Right lung (tissue), 2 donors: ENCODE measurements at regions not wholly inside any gene's neighbourhood (a gene's known extent, or its start where the extent isn't known, plus 50 kb on each side); places are given as distances from the start of the nearest gene placed in this dataset.
"Not testable (repeated sequence)": the region's sequence is repeated elsewhere in the genome, so short reads cannot be mapped to it uniquely, and the experiment has no call there.

Source experiments
- DNase-seq, 2 donors: peaks; one replicate each; pipeline ENCODE4 v3.0.0-alpha.2; 2013

GRCh38 chrX:3837958-3838643, 124.7 kb upstream of the PRKX start:
- not testable (repeated sequence) for DNase-seq

DNA sequence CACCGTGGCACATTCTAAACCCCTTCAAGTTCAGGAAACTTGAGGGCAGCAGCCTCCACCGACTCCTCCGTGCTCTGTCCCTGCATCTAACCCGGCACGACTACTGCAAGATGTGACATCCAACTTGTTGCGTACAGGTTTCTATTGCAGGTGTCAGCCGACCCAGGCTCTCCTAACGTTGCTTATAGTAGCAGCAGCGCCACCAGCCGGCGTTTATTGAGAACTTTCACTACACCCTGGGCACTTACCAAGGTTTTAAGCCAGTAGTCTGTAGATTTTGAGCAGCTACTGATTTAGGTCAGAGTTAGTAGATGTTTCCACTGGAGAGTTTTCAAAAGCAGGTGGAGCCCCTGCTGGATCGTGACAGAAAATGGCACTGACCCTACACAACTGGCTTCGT, 123.8 kb upstream of the PRKX start:
- DNase-seq = not testable (repeated sequence)

- not testable (repeated sequence) for DNase-seq
Observed at GRCh38 chrX:3833761-3834542, 120.5 kb upstream of the PRKX start.

GRCh38 chrX:3830020-3830419, 116.6 kb upstream of the PRKX start:
- not testable (repeated sequence) for DNase-seq

GRCh38 chrX:3829041-3829531, 115.6 kb upstream of the PRKX start:
- not testable (repeated sequence) for DNase-seq

DNA sequence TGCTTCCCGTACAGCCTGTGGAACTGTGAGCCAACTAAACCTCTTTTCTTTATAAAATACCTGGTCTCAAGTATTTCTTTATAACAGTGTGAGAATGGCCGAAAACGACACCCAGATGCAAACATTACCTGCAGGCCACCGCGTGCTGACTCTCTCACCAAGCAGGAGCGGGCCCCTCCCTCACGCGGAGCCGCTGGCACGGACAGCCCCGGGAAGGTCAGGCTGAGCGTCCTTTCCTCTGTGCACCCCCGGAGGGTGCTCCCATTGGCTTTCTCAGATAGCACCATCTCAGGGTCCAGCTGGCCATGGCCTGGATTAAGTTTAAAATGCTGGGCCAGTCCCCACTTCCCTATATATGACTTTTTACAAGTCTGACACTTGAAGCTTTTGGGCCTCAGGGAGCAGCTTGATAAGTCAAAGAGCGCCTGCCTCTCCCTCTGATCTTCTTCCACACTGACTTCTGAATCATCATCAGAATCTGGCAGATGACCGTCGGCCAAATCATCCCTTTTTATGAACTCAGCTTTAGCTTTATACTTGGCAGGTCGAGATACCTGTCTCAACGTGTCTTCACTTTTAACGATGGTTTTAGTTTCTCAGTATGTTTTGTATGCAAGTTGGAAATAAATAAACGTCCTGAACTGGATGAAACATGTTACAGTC, 115.1 kb upstream of the PRKX start:
- DNase-seq = not testable (repeated sequence)

DNA sequence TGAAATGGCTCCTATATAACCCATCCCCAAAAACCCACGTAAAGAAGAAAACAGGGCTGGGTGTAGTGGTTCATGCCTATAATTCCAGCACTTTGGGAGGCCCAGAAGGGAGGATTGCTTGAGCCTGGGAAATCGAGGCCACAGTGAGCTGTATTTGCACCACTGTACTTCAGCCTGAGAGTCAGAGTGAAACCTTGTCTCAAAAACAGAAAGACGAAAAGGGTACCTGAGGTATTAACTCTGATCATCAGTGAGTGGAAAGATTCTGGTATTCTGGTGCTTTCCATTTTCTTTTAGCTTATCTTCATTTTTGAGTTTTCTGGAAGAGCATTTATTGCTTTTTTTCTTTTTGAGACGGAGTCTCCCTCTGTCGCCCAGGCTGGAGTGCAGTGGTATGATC, 110.6 kb upstream of the PRKX start:
- not testable (repeated sequence) for DNase-seq

- no peak for DNase-seq
Observed at GRCh38 chrX:3820167-3820566, 106.7 kb upstream of the PRKX start.

- DNase-seq = not testable (repeated sequence)
Observed at GRCh38 chrX:3817480-3817879, 104.0 kb upstream of the PRKX start.

DNA sequence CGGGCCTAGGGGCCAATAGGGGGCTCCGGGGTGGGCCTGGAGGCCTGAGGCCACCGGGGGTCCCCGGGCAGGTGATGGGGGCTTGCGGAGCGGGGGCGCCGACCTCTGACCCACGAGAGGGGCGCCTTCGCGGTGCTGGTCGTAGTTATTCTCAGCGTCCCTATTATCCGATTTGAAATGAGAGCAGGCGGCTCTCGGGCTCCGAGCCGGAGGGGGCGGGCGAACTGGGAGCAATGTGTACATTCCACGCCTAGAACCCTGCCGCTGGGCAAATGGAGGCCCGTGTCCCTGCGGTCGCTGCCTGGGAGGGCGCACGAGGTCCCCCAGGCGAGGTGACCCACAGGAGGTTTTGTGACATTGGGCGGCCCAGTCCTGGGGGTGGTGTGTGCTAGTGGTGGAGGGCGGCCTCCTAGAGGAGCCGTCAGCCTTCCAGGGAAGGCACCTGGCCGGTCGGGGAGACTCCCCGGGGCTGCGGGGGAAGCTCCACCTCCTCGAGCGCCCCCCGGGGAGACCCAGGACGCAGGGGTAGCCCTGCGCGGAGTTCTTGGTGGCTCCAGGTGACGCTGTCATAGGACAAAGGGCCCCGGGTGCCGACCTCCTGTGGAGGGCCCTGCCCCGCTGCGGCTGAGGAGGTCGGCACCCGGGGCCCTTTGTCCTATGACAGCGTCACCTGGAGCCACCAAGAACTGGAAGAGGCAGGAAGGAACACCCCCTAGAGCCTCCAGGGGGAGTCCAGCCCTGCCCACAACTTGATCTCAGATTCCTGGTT, 102.6 kb upstream of the PRKX start:
- DNase-seq = peak in 1 of 2 donors; percentile 39

- peak in 1 of 2 donors; percentile 32 for DNase-seq
Observed at GRCh38 chrX:3811331-3812311, 98.2 kb upstream of the PRKX start.

DNA sequence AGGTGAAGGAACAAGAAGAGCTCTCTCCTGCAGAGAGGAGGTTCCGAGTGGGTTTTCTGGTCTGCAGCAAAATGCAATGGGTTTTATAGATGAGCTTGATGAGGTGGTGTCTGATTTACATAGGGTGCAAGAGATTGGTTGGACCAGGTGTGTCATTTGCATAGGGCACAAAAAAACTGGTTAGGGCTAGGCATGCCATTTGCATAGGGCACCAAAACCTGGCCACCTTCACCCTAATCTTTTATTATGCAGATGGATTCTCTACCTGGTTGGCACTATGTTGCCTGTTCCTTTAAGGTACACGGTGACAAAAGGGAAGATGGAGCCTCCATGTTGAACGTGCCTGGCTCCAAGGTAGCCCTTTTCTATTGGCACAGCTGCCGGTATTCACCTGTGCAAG, 94.5 kb upstream of the PRKX start:
- DNase-seq = no peak

DNA sequence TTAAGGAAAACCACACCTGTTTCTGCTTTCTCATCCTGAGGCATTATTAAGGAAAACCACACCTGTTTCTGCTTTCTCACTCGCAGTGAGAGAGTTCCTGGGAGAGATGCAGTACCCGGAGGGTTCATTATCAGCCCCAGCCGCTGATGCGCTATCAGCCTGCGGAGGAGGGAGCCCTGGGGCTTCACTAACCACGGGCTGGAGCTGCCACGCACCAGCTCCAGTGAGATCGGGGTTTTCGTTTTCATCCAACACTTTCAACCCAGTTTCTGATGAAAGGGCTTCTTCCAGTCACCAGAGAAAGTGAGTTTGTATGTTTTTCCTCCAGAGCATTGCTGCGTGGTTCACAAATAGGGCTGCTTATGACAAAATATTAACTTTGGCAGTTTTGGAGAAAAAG, 93.2 kb upstream of the PRKX start:
- no peak for DNase-seq

- no peak for DNase-seq
Observed at GRCh38 chrX:3803713-3804112, 90.3 kb upstream of the PRKX start.

- no peak for DNase-seq
Observed at GRCh38 chrX:3803305-3803704, 89.9 kb upstream of the PRKX start.

DNA sequence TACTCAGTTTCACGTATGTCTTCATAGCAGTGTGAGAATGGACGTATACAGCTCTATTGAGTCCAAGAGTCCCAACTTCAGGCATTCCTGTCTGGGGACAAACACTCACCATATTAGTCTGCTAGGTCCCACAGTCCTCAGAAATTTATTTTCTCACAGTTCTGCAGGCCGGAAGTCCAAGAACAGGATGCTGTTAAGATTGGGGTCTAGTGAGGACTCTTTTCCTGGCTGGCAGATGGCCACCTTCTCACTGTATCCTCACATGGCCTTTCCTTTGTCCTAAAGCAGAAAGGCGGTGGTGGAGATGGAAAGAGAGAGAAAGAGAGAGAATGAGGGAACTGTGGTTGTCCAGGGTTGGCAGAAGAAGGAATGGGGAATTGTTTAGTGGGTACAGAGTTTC, 82.0 kb upstream of the PRKX start:
- not testable (repeated sequence) for DNase-seq

- DNase-seq = no peak
Observed at GRCh38 chrX:3791449-3791848, 78.0 kb upstream of the PRKX start.

DNA sequence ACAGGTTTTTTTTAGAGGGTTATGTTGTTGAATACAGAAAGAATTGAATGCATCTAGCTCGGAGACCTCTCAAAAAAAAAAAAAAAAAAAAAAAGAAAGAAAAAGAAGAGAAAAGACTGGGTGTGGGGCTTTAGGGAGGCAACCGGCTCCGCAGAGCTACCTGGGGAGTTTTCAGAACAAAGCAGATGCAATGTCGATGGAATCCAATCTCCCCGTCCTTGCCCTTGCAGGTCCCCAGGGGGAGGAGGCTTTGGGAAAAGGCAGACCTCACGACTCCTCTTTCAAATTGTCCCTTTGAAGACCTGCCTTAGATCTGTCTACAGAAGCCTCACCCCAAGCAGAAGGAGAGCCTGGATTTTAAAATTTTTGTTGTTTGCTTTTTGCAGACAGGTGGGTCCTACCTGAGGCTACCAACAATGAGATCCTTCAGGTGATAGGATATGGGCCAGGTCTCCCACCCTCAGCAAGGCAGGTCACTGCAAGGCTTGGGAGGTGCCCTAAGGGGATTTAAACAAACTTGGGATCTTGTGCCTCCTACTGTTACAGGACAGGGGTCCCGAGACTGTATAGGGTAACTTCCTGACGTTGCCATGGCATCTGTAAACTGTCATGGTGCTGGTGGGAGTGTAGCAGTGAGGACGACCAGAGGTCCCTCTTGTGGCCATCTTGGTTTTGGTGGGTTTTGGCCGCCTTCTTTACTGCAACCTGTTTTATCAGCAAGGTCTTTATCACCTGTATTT, 75.2 kb upstream of the PRKX start:
- no peak for DNase-seq

GRCh38 chrX:3787856-3788255, 74.4 kb upstream of the PRKX start:
- DNase-seq = no peak

GRCh38 chrX:3785822-3786221, 72.4 kb upstream of the PRKX start:
- not testable (repeated sequence) for DNase-seq
